Bronchial epithelial cell (primary cell): ENCODE measurements at regions not wholly inside any gene's neighbourhood (a gene's known extent, or its start where the extent isn't known, plus 50 kb on each side); places are given as distances from the start of the nearest gene placed in this dataset.
A peak's percentile ranks its signal among the peaks of the same experiment; 100 is the strongest.

Experiments used
- DNase-seq: peaks from one replicate; pipeline ENCODE4 v3.0.0-alpha.2; 2010; ENCODE audit warnings: low read depth
- FAIRE-seq: peaks from 2 replicates; lab custom pipeline; 2011; peaks lifted over from hg19 to GRCh38; lab: Jason Lieb, UNC
- H3K27me3 ChIP-seq: 2 replicates; pipeline ENCODE4 v1.5.1; 2011; ENCODE audit warnings: low read length; ENCODE audit not compliant: control insufficient read depth, insufficient read depth
- H3K36me3 ChIP-seq: 2 replicates; pipeline ENCODE4 v1.5.1; 2011; ENCODE audit warnings: low read length; ENCODE audit not compliant: control insufficient read depth, insufficient read depth
- H3K4me3 ChIP-seq: 2 replicates; pipeline ENCODE4 v1.5.1; 2011; ENCODE audit warnings: mild to moderate bottlenecking, low read depth, low read length, control low read depth
- TF ChIP-seq, protein P1 (sequence below): IDR thresholded peaks from 2 replicates; pipeline ENCODE4 v1.5.1; 2011; ENCODE audit warnings: mild to moderate bottlenecking, moderate library complexity, low read length, control low read depth, inconsistent platforms; ENCODE audit not compliant: insufficient read depth, severe bottlenecking

DNA sequence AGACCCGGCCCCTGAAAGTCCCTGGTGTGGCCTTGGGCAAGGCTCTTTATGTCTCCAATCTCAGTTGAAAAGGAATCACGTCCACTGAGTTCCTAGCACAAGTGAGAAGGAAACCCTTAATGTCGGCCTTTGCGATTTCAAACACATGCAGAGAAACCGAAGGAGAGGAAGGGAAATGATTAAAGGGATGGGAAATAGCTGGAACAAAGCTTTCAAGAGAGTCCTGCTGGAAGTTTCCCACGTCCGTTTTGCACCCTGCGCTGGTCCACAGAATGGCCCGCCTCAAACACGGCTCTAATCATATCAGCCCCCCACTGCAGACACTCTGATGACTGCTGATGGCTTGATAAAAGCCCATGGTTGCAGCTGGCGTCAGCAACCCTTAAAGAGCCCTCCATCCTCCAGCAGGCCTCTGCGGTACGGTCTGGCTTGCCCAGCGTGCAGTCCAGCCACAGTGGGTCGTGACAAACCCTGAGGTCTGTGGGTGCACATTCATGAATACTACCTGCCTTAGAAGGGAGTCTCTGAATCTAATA is 765.5 kb upstream of the EEF2KMT start:
- TF ChIP-seq, protein P1, sequence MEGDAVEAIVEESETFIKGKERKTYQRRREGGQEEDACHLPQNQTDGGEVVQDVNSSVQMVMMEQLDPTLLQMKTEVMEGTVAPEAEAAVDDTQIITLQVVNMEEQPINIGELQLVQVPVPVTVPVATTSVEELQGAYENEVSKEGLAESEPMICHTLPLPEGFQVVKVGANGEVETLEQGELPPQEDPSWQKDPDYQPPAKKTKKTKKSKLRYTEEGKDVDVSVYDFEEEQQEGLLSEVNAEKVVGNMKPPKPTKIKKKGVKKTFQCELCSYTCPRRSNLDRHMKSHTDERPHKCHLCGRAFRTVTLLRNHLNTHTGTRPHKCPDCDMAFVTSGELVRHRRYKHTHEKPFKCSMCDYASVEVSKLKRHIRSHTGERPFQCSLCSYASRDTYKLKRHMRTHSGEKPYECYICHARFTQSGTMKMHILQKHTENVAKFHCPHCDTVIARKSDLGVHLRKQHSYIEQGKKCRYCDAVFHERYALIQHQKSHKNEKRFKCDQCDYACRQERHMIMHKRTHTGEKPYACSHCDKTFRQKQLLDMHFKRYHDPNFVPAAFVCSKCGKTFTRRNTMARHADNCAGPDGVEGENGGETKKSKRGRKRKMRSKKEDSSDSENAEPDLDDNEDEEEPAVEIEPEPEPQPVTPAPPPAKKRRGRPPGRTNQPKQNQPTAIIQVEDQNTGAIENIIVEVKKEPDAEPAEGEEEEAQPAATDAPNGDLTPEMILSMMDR, result no peak
- DNase-seq (no peak), FAIRE-seq (no peak)
- Histone ChIP-seq H3K36me3 (no peaks in the 10 kb centered on the region), H3K27me3 (no peaks in the 10 kb centered on the region), H3K4me3 (no peak overlapping the region)

DNA sequence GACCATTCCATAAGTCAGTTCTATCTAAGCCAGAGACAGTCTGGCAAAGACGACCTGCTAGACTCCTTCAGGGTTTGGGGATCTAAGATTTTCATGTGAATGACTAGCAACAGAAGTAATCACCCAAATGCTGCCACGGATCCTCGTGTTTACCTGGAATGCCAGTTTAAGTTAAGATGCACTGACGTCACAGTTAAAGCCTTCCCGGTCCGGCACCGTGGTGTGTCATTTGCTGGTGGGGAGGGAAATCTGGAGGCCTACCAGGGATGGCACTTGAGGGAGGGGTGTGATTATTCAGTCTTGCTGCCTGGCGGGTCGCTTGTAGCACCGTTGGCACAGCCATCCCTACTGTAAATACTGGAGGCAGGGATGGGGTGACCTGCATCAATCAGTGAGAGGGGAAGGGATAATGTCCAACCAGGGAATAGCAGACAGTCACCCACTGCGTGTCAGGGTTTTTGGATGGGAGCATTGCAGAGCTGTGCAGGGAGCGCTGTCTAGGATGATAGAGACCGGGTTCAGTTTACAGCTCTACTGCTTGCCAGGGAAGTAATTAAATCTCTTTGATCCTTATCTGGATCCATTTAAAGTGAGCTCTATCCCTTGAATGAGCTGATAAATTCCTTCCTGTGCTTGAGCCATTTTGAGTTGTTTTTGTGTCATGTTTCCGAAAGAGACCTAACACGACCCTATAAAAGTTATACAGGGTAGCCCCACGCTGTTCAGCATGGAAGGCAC is 764.7 kb upstream of the EEF2KMT start:
- Histone ChIP-seq H3K36me3 (no peaks in the 10 kb centered on the region), H3K4me3 (no peak overlapping the region), H3K27me3 (no peaks in the 10 kb centered on the region)
- FAIRE-seq, result peak; percentile 13
- TF ChIP-seq, protein P1, result no peak
- no peak for DNase-seq

DNA sequence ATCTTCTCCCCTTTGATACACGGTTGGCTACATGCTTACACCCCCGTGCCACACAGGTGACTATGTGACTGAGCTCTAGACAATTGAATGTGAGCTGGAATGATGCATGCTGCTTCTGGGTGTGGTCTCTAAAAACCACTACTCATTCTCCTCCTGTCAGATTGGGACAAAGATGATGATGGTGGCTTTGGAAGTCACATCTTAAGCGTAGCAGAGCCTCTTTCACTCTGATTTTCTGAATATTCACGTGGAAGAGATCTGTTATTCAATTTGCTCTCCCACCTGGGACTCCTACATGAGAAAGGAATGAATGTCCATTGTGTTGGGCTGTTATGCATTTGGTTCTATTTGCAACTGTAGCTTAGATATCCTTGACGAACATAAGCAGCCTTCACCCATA is 763.6 kb upstream of the EEF2KMT start:
- TF ChIP-seq, protein P1, result no peak
- H3K36me3 ChIP-seq, result no peaks in the 10 kb centered on the region
- H3K27me3 ChIP-seq, result no peaks in the 10 kb centered on the region
- FAIRE-seq (no peak), DNase-seq (no peak)
- no peak overlapping the region for H3K4me3 ChIP-seq

DNA sequence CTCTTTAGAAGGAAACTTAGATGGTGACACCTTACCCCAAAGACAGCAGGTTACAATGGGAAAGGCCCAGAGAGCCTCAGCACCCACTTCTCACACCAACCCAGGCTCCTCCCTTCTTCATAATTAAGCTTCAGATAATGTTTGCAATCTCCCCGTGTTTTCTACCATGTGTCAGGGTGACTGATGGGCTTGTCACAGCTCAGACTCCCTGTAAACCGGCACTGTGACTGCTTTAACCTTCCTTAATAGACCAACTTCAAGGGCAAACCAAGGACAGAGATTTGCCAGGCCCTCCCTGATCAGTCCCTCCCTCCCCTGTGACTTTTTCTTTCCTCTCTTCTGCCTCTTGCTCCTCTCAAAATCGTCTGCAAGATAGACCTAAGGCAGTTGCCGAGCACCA is 760.6 kb upstream of the EEF2KMT start:
- TF ChIP-seq, protein P1, result no peak
- FAIRE-seq (no peak), DNase-seq (no peak)
- no peak overlapping the region for H3K4me3 ChIP-seq
- no peaks in the 10 kb centered on the region for H3K36me3 ChIP-seq
- no peaks in the 10 kb centered on the region for H3K27me3 ChIP-seq

DNA sequence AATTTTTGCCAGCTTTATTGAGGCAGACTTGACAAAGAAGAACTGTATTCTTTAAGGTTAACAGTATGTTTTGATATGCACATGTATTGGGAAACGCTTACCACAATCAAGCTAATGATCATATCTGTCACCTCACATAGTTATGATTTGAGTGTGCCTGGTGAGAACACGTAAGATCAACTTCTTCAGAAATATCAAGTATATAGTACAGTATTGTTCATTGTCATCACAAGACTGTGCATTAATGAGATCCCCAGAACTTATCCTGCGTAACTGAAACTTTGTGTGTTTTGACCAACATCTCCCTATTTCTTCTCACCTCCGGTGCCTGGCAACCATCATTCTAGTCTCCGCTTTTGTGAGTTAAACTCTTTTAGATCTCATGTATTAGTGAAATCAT is 756.4 kb upstream of the EEF2KMT start:
- TF ChIP-seq, protein P1, result no peak
- no peak for FAIRE-seq
- no peak overlapping the region for H3K4me3 ChIP-seq
- H3K27me3 ChIP-seq, result no peaks in the 10 kb centered on the region
- DNase-seq, result no peak
- H3K36me3 ChIP-seq, result no peaks in the 10 kb centered on the region
